ENCODE measurements at regions not wholly inside any gene's neighbourhood (a gene's known extent, or its start where the extent isn't known, plus 50 kb on each side); places are given as distances from the start of the nearest gene placed in this dataset.

DNA sequence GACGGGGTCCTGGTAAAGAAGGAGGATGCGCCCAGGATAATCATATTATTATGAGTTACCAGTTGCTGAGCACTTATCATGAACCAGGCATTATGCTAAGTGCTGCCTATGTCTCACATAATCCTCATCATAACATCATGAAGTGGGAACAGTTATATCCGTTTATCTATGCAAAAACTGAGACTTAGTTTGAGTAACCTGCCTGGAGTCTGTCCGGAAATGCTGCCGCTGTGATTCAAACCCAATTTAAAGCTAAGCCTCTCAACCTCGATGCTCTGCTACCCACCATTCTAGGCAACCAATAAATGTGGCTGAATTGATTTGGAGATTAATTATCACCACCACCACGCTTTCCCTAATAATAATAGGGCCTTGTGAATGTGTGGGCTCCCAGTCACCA, 111.5 kb upstream of the CLMP start:
- TF ChIP-seq CTCF (IDR thresholded peaks at IDR 0.05) (no peak), POLR2A (IDR thresholded peaks at IDR 0.05) (no peak)

All from thyroid gland (tissue), 4 donors.